Right lobe of liver (tissue), 4 donors: ENCODE measurements at regions not wholly inside any gene's neighbourhood (a gene's known extent, or its start where the extent isn't known, plus 50 kb on each side); places are given as distances from the start of the nearest gene placed in this dataset.

Experiments used
- CTCF ChIP-seq, 4 donors: fragments of 200-600 bp in 3 of 4; fragments of 450-650 bp in 1 of 4; IDR thresholded peaks; one replicate each; pipeline versions ENCODE4 v1.5.1 to v1.8.0; 2016 to 2022; ENCODE audit warnings: antibody characterized with exemption in 4 of 4, mild to moderate bottlenecking in 2 of 4
- POLR2A ChIP-seq: fragments of 450-650 bp; IDR thresholded peaks from one replicate; pipeline ENCODE4 v1.6.1; 2017; ENCODE audit warnings: antibody characterized with exemption, mild to moderate bottlenecking
- donor health status: DM: no; HTN: no; CAD: no.
- donor health status: DM: no; HTN: no; CAD: no.
- donor health status: DM: no; HTN: yes; CAD: no.

- TF ChIP-seq CTCF (IDR thresholded peaks at IDR 0.05) (no peak), POLR2A (no peak)
These were observed 237.6 kb upstream of the CDH4 start for GRCh38 chr20:61014491-61014890.
